ENCODE measurements at regions not wholly inside any gene's neighbourhood (a gene's known extent, or its start where the extent isn't known, plus 50 kb on each side); places are given as distances from the start of the nearest gene placed in this dataset.

- no peak for TF ChIP-seq CTCF (conservative IDR thresholded peaks at IDR 0.05)
- TF ChIP-seq ZFX (IDR thresholded peaks at IDR 0.05): no peak
Measured at GRCh38 chr6:108748055-108748454, 100.2 kb upstream of the ARMC2 start.
